GM12864 (cell line): ENCODE measurements at regions not wholly inside any gene's neighbourhood (a gene's known extent, or its start where the extent isn't known, plus 50 kb on each side); places are given as distances from the start of the nearest gene placed in this dataset.

Experiments used
- DNase-seq: peaks from one replicate; pipeline ENCODE4 v3.0.0-alpha.2; 2011; ENCODE audit warnings: low read depth
- H3K4me3 ChIP-seq: 2 replicates; pipeline ENCODE4 v1.5.1; 2011; ENCODE audit warnings: mild to moderate bottlenecking, low read depth, low read length, control low read depth
- CTCF ChIP-seq: IDR thresholded peaks from 2 replicates; pipeline ENCODE4 v1.5.1; 2011; ENCODE audit warnings: low read depth, mild to moderate bottlenecking, moderate library complexity, low read length, control low read depth, inconsistent platforms; ENCODE audit errors: missing control alignments

GRCh38 chr6:1231941-1232340, 80.0 kb upstream of the FOXQ1 start:
- DNase-seq: no peak
- no peak for TF ChIP-seq CTCF

GRCh38 chr6:1230689-1231605, 81.0 kb upstream of the FOXQ1 start:
- no peak for TF ChIP-seq CTCF
- no peak overlapping the region for H3K4me3 ChIP-seq
- DNase-seq: no peak

More at GRCh38 chr6:1231941-1232340, 80.0 kb upstream of the FOXQ1 start:
- no peak overlapping the region for H3K4me3 ChIP-seq

GRCh38 chr6:1230281-1230680, 81.6 kb upstream of the FOXQ1 start:
- H3K4me3 ChIP-seq: no peak overlapping the region
- TF ChIP-seq CTCF: no peak
- no peak for DNase-seq

- no peak overlapping the region for H3K4me3 ChIP-seq
- DNase-seq: no peak
- TF ChIP-seq CTCF: no peak
These were observed 82.1 kb upstream of the FOXQ1 start for GRCh38 chr6:1229808-1230207.

- no peak for DNase-seq
- no peak overlapping the region for H3K4me3 ChIP-seq
- no peak for TF ChIP-seq CTCF
These were observed 82.6 kb upstream of the FOXQ1 start for GRCh38 chr6:1229301-1229700.

GRCh38 chr6:1228754-1229191, 83.1 kb upstream of the FOXQ1 start:
- no peak for TF ChIP-seq CTCF
- DNase-seq: no peak
- H3K4me3 ChIP-seq: no peak overlapping the region
